Renal cortical epithelial cell (primary cell): ENCODE measurements at regions not wholly inside any gene's neighbourhood (a gene's known extent, or its start where the extent isn't known, plus 50 kb on each side); places are given as distances from the start of the nearest gene placed in this dataset.
"Not testable (repeated sequence)": the region's sequence is repeated elsewhere in the genome, so short reads cannot be mapped to it uniquely, and the experiment has no call there.

Experiments used
- DNase-seq: peaks from one replicate; pipeline ENCODE4 v3.0.0-alpha.2; 2011; ENCODE audit warnings: low read depth

DNA sequence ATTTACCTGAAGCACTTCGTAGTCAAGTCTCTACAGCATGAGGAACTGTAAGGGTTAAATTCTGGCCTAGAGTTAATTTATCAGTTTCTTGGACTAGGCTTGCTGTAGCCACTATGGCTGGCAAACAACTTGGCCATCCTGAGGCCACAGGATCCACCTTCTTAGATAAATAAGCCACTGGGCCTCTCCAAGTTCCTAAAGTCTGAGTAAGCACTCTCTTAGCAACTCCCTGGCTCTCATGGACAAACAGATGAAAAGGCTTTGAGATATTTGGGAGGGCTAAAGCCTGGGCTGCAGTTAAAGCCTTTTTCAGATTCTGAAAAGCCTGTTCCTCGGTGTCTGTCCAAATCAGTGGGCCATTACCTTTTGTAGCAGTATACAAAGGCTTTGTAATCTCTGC lies 675.0 kb downstream of the TMEM121 start:
- DNase-seq = no peak

DNA sequence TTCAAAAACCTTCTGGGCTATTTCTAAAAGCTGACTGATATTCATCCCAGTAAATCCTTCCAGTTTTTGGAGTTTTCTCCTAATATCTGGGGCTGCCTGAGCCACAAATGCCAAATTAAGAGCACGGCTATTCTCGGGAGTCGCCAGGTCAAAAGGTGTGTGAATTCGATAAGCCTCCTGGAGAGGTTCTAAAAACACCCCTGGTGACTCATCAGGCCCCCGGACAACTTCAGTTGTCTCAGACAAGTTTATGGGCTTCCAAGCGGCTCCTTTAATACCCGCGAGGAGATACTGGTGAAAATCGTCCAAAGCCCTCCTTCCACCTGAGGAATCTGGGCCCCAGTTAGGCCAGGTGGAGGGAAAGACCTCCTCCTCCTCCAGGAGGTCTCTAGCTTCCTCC lies 677.1 kb downstream of the TMEM121 start:
- no peak for DNase-seq

DNA sequence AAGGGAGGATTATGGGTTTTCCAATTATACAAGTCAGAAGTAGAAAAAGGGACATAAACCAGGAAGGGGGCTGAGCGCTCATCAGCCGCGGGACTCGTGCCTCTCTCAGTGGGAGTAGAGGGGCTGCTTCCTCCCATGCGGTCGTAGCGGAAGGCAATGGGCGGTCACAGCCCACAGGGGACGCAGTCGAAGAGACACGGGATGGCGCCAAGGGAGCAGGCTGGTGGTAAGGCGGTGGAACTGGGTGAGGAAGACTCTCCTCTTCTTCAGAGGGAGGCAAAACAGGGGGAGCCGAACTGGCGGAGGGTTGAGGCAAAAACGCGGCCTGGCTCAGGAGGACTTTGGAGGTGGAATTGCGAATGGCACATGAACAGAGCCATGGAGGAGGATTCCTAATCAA lies 677.7 kb downstream of the TMEM121 start:
- no peak for DNase-seq

DNA sequence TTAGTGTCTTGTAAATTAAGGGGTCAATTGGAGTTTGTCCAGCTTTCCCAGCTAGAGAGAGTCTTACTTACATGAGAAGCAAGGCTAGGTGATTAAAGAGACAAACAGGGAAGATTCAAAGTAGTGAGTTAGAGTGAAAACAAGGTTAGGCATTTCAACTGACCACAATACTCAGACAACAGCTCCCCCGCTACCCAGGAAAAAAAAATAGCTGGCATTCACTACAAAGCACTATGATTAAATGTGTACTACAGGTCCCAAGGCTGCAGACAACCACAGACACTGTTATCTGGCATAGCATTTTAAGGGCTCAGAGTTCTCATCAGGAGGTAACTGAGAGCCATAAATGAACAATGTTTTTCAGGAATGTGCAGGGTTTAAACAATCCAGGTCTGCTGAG lies 680.9 kb downstream of the TMEM121 start:
- no peak for DNase-seq

DNA sequence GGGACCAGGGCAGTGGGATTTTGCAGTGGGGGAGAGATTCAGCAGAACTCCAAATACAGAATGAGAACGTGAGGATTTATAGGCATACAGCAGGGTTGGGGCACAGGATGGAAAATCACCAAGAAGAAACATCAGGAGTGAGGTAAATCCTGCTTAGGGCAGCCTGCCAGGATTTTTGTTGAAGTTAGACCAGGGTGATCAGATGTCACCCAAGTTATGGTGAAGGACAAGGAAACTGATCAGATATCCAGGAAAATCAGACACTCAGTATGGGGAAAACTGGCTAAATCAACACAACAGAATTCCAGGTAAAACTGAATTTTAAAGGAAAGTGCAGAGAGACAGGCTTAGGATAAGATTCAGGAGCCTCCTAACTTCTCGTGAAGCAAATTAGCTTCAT lies 682.4 kb downstream of the TMEM121 start:
- DNase-seq = no peak

DNA sequence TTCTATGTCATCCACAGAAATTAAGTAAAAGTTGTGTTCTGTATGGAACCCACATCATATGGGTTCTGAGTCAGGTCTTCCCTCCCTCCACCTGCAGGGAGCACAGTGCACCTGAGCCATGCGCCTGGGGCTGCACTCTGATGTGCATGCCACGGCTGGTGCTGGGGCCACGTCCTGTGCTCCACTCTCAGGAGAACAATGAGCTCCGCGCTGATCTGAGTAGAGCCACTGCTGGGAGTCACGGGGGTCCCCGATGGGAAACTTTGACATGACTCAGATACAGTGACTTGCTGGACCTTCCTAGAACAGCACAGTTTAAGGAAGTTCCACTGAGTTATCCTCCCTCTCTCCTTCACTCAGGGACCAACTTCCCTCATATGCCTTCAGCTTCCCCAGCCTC lies 683.4 kb downstream of the TMEM121 start:
- no peak for DNase-seq

DNA sequence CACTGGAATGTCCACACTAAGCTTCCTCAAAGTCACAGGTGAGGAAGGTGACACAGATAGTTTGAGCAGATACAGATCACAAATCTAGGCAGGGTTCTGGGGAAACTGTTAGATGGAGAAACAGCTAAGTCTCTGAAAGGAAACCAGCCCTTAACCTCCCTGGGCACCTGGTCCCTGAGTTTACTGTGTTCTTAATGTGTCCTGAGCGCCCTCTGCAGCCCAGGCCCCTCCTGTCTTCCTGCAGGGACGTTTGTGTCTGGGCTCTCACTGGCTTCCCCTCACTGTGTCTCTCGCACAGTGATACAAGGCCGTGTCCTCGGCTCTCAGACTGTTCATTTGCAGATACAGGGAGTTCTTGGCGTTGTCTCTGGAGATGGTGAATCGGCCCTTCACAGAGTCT lies 684.3 kb downstream of the TMEM121 start:
- no peak for DNase-seq

DNA sequence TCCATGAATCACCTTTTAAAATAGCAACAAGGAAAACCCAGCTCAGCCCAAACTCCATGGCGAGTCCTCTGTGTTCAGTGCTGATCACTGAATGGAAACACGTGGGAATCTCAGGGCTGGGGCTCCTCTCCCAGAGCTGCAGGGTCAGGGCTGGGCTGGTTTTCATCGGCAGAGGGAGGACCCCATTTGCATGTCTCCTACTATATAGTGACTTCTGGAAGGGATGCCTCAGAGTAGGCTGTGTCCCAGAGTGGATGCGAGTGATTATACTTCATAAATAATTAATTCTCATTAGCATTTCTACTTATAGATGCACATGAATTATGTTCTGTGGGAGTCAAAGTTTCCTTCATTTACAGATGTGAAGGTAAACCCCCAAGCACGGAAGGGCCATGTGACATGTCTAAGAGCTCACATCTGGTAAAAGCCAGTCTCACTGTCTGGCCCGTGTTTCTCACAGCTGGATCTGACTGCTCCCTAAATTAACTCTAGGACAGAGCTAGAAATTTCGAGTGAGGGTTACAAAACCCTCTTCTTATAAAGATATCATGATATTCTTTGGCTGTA lies 685.0 kb downstream of the TMEM121 start:
- DNase-seq = no peak

DNA sequence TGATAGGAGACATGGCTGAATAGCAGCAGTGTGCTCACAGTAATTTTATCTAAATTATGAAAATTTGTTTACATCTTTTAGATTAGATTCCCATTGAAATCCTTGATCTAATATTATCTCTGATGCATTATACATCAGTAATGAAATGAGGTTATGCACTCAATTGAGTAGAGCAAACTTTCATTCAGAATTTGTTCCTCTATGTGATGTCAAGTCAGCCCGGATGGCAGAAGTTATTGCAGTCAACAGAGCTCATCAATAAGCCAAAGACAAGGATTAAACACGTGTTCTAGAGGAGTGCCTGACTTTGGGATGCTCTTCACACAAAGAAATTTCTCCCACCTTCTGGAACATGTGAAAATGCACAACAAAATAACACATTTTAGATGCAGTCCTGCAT lies 688.8 kb downstream of the TMEM121 start:
- no peak for DNase-seq

DNA sequence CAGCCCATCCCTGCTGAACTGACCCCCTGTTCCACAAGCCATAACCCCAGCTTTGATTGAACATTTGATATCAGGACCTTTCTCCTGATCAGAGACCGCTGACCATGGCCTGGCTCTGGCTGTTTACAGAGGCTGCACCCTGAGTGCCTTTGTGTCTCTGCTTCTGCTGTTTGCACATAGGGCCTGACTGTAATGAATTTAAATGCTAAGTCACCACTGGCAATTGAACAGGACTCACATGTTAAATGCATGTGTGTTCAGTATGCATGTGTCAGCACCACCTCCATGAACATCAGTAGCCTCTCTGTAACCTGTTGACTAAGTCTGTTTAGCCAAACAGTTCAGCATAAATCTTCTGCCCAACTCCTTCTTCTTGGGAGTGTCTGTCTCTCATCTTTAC lies 690.3 kb downstream of the TMEM121 start:
- no peak for DNase-seq

DNA sequence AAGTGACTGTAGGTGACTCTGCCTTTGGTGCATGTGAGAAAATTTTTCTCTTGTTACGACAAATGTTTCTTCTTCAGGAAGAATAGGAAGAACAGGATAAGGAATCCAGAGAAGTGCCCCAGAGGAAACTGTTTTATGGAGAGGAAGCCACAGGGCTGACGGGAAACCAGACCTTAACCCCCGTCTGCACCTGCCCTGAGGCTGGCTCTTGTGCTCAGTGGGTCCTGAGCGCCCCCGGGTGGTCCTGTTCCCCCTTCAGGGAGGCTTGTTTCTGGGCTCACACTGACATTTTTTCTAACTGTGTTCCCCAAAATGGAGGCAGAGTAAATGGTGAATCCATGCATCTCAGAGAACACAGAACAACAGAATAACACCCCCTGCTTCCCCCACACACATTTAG lies 691.8 kb downstream of the TMEM121 start:
- DNase-seq = no peak

DNA sequence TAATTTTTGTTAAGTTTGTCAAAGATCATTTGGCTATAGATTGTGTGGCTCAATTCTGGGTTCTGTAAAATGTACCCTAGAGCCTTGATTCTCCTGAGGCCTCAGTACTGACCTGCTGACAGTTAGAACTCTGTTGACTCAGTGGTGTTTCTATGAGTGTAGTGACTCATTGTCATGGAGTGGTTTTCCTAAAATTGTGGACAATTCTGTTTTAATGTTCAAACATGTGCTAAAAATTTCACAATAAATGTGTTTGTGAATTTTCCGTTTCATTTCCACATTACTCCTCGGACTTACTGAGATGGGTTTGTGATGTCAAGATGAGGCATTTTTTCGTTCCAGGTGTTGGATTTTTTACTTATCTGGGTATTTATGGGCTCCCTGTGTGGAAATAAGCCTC lies 695.9 kb downstream of the TMEM121 start:
- DNase-seq = no peak

DNA sequence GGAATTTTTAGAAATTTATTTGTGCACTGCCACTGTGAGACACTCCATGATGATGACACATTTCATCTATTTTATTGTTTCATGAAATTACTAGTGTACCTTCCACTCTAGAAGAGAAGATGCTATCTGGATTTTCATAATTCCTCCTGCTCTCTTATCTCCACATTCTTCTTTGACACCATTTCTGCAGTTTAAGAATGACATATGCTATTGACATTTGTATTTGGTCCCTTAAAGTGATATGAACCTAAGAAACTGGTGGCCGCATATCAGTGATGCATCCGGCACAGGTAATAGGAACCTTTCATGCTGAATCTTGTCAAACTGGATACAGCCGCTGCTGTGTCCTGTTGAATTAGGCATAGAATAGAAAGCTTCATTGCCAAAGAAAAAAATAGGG lies 696.3 kb downstream of the TMEM121 start:
- DNase-seq = no peak

DNA sequence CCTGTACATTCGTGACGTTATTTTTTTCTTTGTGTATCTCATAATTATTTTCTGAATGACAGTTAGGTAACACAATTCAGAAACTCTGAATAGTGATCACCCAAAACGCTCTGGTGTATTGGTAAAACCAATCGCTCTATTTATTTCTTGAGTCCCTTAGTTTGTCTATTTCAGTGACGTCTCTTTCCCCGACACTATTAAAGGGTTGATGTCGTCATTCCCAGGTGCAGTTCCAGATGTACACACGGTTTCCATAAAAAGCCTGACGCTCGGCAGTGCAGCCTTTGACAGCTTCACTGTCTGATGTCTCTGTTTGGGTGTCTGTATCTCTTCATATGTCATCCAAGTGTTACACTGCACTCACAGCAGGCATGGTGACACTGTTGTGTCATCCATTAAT lies 701.4 kb downstream of the TMEM121 start:
- DNase-seq = no peak

DNA sequence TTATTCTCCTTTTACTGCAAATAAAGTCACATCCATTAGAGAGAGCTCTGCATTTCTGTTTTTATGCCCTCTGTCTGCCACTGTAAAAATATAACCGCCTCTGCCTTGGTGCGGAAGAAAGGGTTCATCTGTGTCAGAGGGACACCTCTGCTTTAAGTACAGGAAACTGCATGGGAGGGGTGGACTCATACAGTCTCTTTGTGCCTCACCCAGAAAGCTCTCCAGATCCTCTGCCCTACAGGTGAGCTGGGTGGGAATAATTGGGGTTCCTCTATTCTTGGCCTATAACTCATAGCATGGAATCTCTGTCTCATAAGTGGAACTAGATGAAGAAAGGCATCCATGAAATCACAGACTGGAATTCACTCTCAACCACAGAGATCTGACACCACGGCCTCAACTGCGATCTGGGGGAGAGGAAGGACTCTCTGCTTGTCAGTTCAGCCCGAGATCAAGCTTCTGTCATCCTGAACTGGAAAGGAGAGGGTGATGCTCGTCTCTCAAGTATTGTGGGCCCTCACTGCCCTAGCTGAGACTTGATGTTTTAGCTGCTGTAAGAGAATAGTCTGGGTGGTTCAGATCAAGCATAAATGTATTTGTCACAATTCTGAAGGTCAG lies 702.3 kb downstream of the TMEM121 start:
- DNase-seq = no peak

DNA sequence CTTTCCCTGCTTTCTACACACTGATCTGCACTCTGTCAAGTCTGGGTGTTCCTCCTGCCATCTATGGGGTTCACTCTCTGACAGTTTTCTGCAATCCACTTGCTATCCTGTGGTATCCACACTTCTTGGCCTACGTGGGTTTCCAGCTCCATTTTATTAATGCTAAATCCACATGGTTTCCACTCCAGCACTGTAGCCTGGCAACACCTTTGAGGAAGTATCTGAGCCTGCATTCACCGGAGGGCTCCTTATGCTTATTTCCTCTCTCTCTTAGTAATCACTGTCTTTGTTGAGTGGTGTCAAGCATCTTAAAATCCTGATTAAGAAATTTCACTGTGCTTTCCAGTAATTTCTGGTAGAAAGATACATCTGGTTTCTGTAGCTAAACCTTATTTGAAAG lies 703.7 kb downstream of the TMEM121 start:
- no peak for DNase-seq

DNA sequence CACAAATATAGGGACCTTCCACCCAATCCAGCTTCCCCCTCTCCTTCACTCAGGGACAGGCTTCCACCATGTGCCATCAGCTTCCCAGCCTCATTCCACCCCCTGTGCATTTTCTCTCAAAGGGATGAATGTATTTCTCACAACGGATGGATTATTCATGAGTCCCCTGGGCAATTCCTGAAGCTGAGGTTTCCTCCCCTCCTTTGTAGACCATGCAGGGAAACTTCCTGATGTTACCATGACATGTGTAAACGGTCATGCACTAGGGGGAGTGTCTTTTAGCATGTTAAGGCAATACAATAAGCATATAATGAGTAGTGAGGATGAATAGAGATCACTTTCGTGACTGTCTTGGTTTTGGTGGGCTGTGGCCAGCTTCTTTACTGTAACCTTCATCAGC lies 706.8 kb downstream of the TMEM121 start:
- DNase-seq = not testable (repeated sequence)

DNA sequence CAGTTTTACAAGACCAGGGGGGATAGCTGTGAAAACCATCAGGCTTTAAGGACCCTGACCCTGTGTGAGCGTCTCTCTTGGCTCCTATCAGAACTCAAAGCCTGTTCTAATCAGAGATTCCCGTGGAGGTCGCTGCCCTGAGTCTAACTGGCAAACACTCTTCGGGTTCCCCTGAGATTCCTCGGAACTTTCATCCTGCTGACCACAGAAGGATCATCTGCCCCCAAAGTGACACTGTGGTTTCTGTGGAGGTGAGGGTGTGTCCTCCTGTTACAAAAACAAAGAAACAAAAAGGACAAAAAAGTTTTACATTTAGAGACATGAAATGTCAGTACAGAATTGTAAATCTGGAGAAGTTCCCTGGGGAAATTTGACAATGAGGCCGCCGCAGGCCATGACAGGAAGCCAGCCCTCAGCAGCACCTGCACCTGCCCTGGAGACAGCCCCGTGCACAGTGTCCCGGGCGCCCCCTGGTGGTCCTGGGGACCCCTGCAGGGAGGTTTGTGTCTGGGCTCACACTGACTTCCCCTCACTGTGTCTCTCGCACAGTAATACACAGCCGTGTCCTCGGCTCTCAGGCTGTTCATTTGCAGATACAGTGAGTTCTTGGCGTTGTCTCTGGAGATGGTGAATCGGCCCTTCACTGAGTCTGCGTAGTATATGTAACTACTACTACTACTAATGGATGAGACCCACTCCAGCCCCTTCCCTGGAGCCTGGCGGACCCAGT lies 708.3 kb downstream of the TMEM121 start:
- DNase-seq = not testable (repeated sequence)

DNA sequence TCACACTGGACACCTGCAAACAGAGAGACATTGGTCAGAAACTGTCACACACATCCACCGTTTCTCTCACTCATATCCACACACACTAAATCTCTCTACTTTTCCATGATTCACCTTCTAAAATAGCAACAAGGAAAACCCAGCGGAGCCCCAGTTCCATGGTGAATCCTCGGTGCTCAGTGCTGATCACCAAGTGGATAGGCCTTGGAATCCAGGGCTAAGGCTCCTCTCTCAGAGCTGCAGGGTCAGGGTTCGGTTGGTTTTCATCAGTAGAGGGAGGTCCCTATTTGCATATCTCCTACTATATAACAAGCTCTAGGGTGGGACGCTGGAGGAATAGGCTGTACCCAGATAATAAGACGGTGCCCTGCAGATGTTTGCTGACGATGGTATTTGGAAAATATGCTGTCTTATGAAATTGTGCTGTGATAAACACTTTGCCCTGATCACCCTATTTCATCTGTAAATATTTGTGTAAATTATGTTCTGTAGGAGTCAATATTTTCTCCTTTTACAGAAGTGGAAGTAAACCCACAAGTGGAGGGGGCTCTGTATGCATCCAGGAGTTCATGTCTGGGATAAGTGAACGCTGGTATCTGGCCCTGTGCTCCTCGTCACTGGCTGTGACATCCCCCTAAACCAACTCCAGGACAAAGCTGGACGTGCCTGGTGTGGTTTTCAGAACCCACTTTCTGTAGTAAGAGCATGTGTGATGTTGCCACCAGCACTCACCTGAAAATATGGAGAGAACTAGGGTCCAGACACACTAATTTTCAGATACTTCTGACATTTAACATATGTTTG lies 709.2 kb downstream of the TMEM121 start:
- no peak for DNase-seq

DNA sequence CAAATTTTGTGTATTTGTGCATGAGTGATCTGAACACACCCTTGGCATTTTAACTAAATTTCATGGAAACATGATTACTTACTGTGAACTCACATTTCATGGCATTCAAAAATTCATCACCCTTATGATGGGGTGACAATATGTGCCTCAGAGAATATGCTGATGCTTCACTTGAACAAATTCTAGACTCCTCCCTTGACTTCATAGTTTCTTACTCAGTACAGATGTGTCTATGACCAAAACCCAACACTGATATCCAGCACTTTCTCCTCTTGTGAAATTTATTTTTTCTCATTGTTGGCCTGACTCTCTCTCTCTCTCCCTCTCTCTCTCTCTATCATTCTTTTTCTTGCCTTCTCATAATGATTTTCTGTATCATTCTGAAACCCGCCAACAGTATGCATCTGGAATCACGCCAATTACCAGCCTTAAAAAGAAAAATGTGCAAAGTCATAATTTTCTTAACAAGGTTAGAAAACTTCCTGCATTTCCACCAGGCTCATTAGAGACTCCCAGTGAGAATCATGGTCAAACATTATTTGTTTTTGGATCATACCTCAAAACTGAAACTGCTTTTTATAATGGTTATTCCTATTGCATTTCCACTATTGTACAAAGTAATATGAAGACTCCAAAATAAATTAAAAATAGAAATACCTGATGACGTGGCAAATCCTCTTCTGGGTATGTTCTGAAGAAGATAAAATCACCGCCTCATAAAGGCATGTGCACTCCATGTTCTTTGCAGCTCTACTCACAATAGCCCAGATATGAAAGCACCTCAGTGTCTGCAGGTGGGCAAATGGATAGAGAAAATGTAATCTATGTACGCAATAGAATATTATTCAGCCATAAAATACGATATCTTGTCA lies 722.2 kb downstream of the TMEM121 start:
- no peak for DNase-seq

DNA sequence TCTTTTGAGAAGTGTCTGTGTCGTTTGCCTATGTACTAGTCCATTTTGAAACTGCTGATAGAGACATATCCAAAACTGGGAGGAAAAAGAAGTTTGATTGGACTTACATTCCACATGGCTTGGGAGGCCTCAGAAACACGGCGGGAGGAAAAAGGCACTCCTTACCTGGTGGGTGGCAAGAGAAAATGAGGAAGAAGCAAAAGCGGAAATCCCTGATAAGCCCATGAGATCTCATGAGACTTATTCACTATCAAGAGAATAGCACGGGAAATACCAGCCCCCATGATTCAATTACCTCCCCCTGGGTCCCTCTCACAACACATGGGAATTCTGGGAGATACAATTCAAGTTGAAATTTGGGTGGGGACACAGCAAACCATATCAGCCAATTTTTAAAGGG lies 727.6 kb downstream of the TMEM121 start:
- DNase-seq = not testable (repeated sequence)

DNA sequence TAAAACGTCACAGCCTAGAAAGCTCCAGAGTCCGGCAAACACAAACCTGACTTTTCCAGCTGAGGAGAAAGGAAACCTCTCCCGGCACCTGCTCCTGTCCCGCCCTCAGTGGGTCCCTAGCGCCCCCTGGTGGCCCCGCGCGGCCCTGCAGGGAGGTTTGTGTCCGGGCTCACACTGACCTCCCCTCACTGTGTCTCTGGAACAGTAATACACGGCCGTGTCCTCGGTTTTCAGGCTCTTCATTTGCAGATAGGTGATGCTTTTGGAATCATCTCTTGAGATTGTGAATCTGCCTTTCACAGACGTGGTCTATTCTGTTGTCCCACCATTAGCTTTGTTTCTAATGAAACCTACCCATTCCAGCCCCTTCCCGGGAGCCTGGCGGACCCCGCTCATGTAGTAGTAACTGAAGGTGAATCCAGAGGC lies 731.2 kb downstream of the TMEM121 start:
- not testable (repeated sequence) for DNase-seq
